ENCODE measurements at regions not wholly inside any gene's neighbourhood (a gene's known extent, or its start where the extent isn't known, plus 50 kb on each side); places are given as distances from the start of the nearest gene placed in this dataset.

DNA sequence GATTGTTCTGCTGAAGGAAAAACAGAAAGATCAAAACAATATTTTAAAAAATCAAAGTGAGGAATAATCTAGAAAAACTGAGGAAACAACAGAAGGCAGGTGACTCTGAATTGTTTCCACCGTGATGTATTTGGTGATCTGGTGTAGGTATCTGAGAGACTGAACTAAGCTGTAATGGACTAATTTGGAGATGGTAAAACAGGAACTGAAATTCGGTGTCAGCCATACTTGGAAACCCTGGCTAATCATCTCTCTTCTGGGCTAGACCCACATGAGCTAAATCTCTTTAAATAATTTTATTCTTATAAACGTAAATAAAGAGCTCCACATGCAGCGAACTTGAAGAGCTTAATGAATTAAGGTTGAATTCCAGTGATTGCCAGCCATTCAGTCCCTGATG lies 1226.1 kb downstream of the NCAM2 start:
- Mint-ChIP-seq H3K4me3 (no peak overlapping the region), H3K4me1 (peaks cover 26% of the 10 kb centered on the region), H3K27me3 (ENCODE audit: low read depth) (no peaks in the 10 kb centered on the region), H3K36me3 (ENCODE audit: low read depth) (no peaks in the 10 kb centered on the region), H3K9me3 (no peaks in the 10 kb centered on the region), H3K27ac (no peak overlapping the region)
- no peak for TF ChIP-seq CTCF (IDR thresholded peaks at IDR 0.05; ENCODE audit: unreplicated experiment in 3 of 3)

DNA sequence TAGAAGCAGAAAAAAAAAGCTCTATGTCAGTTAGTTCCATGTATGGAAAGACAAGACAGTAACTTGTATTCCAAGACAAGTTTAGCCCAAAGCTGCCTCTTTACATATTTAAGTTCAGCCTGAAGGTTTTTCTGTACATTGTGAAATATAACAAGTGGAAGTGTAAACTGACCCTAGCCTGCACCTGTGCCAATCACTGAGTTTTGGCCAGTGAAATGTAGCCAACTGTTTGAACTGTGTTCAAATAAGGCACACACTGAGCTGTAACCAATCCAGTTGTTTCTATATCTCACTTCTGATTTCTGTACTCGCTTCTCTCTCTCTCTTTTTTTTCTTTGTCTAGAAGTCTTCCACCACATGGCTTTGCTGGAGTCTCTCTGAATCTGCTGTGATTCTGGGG lies 1227.1 kb downstream of the NCAM2 start:
- H3K36me3 Mint-ChIP-seq (ENCODE audit: low read depth) = no peaks in the 10 kb centered on the region
- no peak for TF ChIP-seq CTCF (IDR thresholded peaks at IDR 0.05; ENCODE audit: unreplicated experiment in 3 of 3)
- peaks cover 26% of the 10 kb centered on the region for H3K4me1 Mint-ChIP-seq
- no peaks in the 10 kb centered on the region for H3K27me3 Mint-ChIP-seq (ENCODE audit: low read depth)
- H3K27ac Mint-ChIP-seq = peak overlapping the region in 1 of 3 experiments; percentile 54
- H3K4me3 Mint-ChIP-seq = no peak overlapping the region
- no peaks in the 10 kb centered on the region for H3K9me3 Mint-ChIP-seq

GRCh38 chr21:22231013-22231412 lies 1232.8 kb downstream of the NCAM2 start:
- Mint-ChIP-seq H3K9me3 (no peaks in the 10 kb centered on the region), H3K4me3 (no peak overlapping the region), H3K4me1 (no peaks in the 10 kb centered on the region), H3K27ac (no peak overlapping the region), H3K36me3 (ENCODE audit: low read depth) (no peaks in the 10 kb centered on the region), H3K27me3 (ENCODE audit: low read depth) (no peaks in the 10 kb centered on the region)
- no peak for TF ChIP-seq CTCF (IDR thresholded peaks at IDR 0.05; ENCODE audit: unreplicated experiment in 3 of 3)

- TF ChIP-seq CTCF (IDR thresholded peaks at IDR 0.05; ENCODE audit: unreplicated experiment in 3 of 3) = no peak
- no peak overlapping the region for H3K27ac Mint-ChIP-seq
- H3K4me3 Mint-ChIP-seq = no peak overlapping the region
- no peaks in the 10 kb centered on the region for H3K36me3 Mint-ChIP-seq (ENCODE audit: low read depth)
- H3K4me1 Mint-ChIP-seq = no peaks in the 10 kb centered on the region
- peaks cover 9% of the 10 kb centered on the region for H3K9me3 Mint-ChIP-seq
- H3K27me3 Mint-ChIP-seq (ENCODE audit: low read depth) = no peaks in the 10 kb centered on the region
Observed at GRCh38 chr21:22235866-22236590, 1237.8 kb downstream of the NCAM2 start.

DNA sequence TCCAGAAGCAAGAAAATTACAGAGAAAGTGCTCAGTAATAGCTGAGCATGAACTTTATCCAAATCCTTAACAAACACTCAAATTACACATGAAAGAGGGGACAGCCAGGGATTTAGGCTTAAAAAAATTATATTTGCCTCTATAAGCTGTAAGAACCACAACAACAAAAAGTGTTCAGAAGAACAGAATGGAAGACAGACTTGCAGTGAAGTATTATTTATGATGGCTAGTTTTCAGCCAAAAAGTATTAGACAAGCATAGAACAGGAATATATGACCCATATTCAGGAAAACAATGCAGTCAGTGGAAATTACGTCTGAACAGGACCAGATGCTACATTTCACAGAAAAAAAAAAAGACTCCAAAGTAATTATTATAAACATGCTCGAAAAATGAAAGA lies 1246.3 kb downstream of the NCAM2 start:
- no peaks in the 10 kb centered on the region for H3K36me3 Mint-ChIP-seq (ENCODE audit: low read depth)
- peaks cover 3% of the 10 kb centered on the region for H3K9me3 Mint-ChIP-seq
- peak overlapping the region; percentile 62 to 71 (median 69) for H3K27ac Mint-ChIP-seq
- H3K27me3 Mint-ChIP-seq (ENCODE audit: low read depth) = no peaks in the 10 kb centered on the region
- TF ChIP-seq CTCF (IDR thresholded peaks at IDR 0.05; ENCODE audit: unreplicated experiment in 3 of 3) = no peak
- H3K4me3 Mint-ChIP-seq = peak overlapping the region in 1 of 3 experiments; percentile 6
- H3K4me1 Mint-ChIP-seq = peaks cover 21% of the 10 kb centered on the region

DNA sequence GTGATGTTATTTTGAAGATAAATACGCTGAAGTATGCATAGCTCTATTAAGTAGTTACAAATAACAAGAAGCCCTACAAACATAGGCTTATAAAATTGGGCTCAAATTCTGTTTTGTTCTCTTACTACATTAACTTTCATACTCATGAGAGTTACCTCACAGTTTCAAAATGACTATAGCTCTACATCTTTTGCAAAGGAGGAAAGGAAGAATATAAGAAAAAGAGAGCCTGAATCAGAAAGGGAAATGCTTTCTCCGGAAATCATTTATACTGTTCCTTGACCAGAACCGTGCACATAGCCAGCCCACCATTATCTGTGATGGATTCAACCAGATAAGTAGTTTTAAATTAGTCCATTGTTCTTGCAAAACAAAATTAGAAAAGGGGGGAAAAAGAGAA lies 1252.1 kb downstream of the NCAM2 start:
- H3K9me3 Mint-ChIP-seq = no peaks in the 10 kb centered on the region
- H3K36me3 Mint-ChIP-seq (ENCODE audit: low read depth) = no peaks in the 10 kb centered on the region
- H3K4me1 Mint-ChIP-seq = peaks cover 3% of the 10 kb centered on the region
- TF ChIP-seq CTCF (IDR thresholded peaks at IDR 0.05; ENCODE audit: unreplicated experiment in 3 of 3) = no peak
- peak overlapping the region in 1 of 3 experiments; percentile 42 for H3K27ac Mint-ChIP-seq
- no peaks in the 10 kb centered on the region for H3K27me3 Mint-ChIP-seq (ENCODE audit: low read depth)
- H3K4me3 Mint-ChIP-seq = no peak overlapping the region
